NCI-H2107 (cell line): ENCODE measurements at regions not wholly inside any gene's neighbourhood (a gene's known extent, or its start where the extent isn't known, plus 50 kb on each side); places are given as distances from the start of the nearest gene placed in this dataset.
A peak's percentile ranks its signal among the peaks of the same experiment; 100 is the strongest.

Experiments
- DNase-seq: peaks from one replicate; lab custom pipeline; 2025; lab: John Stamatoyannopoulos, UW

DNA sequence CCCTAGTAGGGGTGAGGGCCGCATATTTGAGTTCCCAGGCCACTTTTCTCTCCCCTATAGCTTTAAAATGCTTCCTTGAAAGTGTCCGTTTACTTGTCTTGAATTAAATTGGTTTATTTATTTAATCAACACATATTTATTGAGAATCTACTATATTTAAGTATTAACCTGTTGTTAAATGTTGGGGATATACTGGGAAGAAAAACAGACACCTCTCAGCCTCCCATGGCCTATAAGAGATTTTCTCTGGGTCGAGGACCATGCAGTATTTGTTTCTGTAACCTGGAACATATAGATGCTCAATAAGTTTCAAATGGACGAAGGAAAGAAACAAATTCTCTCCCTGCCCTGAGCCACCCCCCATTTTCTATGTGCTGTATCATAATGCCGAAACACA, 98.6 kb downstream of the INSIG2 start:
- DNase-seq, result no peak

DNA sequence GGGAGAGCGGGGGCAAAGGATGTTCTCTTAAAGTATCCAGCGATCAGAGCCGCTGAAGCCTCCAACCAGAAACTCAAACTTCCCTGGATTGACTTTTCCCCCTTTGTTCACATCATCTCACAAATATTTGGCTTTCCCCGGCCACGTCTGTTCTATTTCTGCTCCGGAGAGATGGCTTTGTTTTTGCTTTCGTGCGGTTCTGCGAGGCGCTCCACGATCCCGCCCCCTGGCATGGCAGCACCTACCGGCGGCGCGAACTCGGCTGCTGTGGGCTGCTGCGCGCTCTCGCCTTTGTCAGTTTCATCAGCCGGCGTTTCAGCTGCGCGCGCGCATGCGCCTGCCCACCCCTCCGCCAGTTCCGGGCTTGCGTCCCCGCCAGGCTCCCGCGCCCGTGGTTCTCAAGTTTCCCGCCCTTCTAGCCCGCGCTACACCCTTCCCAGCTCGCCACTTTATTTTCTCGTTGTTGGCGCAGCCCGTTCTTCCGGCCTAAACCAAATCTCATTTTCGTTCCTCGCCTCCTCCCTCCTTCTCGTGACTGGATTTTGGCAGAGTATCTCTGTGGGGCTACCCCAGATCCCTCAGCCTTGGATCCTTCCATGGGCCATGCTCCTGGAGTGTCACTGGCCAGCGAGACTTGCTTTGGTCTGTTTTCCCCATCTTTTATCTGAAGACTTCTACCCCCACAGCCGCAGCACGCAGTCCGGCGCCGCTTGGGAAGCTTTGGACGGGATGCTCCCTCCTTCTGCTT, 98.0 kb downstream of the INSIG2 start:
- peak; percentile 73 for DNase-seq

DNA sequence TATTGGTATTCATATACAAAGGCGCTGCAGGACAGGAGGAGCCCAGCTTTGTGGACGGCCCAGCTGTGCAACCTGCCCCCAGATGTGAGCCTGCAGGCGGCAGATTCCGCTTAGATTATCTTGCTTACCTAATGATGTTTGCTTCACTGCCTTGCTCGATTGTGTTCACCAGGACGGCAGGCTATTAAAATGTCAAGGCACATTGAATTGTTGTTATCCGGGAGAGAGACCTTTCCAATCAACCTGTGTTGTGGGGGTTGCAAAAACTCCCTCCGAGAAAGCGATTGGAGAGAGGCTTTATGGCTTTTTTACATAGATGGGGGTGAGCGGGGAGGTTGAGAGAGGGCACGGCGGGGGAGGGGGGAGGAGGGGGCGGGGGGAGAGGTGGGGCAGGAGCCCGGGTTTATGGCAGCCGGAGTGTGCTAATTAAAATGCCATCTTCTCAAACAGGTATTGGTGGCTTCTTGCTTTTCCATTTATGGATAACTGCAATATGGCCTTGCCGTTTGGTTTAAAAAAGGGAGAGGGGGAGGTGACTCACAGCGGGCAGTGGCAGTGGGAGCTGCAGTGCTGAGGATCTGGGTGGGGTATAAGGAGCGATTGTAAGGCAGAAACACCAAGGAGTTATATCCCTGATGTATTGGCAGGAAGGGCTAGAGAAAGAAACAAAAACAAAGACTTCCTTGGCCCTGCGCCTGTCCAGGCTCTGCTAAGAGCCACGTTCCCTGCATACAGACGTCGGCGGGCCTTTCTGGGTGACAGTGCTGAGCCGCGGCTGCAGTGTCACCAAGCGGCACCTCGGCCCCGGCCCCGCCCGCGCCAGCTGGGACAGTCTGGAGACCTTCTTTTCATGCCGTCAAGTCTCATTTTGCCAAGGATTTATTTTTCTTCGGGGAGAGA, 97.2 kb downstream of the INSIG2 start:
- DNase-seq, result peak; percentile 17

DNA sequence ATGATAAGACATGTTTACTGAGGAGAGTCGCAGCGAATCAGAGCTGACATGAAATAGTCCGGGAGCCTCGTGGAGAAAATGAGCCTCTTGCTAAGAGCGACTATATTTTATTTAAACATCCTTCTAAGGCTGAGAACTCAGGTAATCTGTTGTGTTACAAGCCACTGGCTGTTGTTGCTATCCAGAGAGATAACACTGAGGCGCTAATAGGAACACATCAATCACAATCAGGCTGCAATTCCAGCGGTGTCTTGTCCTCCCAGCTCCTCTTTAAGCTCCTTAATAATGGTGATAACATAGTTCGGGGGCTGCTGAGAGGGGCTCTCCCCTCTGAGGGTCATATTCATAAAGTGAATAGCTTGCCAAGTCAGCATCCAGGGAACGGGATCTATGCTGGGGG, 95.1 kb downstream of the INSIG2 start:
- no peak for DNase-seq

DNA sequence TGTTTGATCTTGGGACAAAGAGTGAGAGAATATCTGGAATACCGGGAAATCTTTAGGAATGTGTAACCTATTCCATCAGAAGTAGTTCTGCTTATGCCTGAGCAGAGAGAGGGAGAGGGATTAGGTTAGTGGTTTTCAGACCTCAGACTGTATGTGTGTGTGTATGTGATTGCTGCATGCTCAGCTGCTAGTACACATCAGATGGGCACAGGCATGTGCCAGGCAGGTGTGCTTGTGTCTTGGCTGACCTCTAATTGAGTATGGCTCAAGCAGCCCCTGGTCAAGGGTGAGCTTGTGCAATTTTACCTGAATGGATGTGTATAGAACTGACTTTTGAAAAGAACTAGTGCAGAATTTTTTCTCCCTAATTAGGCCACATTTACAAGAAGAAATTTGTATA, 91.2 kb downstream of the INSIG2 start:
- DNase-seq, result no peak

DNA sequence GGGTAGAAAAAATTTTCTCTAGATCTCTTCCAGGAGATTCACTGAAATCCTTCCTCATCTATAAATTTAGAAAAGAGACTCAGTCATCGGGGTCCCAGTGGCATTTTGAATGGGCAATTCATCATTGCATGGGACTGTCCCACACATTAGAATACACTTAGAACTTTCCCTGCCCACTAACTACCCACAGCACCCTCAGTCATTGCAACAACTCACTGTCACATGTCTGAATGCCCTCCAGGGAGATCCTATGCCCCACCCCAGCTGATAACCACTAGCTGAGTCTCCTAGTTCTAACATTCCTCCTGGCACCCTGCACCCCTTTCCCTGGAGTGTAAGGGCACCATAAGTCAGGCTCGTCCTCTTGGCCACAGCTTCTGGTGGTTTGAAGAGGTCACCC, 89.6 kb downstream of the INSIG2 start:
- no peak for DNase-seq

DNA sequence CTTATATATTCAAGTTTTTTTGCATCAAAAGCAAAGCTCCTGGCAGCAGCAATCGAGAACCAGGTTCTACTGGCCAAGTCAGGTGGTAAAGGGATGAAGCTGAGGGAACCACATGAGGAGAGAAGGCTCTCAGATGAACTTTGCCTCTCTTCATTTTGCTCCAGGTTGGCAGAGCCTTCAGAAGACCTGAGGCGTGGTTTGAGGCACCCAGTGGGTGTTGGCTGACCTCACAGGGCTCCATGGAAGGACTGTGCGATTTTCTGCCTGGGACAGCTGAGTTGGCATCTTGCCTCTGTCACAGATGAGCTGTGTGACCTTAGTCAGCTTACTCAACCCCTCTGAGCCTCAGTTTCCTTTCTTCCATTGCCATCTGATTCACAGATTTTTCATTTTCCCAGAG, 89.0 kb downstream of the INSIG2 start:
- DNase-seq, result no peak

DNA sequence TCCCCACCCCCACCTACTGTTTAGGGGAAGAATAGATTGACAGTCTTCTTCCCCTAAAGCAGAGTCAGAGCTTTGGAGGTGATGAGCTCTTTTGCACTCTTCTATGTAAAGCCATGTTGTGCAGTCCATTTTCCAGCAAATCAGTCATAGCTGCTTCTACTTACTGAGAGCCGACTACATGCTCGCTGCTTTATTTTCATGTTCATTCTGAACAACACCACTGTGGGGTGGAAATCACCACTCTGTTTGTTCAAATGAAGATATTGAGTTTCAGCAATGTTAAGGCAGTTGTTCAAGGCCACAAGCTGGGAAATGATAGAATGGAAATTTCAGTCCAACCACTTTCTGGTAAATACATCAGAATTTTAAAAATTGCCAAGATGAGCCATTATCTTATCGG, 88.3 kb downstream of the INSIG2 start:
- DNase-seq, result no peak

DNA sequence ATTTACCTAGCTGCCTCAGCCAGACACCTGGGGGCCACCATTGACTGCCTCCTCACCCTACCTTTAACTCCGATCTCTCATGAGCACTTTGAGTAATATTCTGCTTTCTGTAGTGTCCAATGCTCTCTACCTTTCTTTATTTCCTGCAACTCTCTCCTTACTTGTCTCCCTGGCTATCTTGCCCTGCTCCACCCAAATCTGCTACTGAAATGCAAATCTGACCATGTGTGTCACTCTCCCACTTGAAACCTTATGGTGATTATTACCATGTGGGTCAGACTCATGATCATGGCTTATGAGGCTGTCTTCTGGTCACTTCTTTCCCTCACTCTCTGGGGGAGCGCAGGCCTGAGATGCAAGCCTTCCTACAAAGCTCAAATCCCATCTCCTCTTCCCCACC, 83.3 kb downstream of the INSIG2 start:
- DNase-seq, result no peak

DNA sequence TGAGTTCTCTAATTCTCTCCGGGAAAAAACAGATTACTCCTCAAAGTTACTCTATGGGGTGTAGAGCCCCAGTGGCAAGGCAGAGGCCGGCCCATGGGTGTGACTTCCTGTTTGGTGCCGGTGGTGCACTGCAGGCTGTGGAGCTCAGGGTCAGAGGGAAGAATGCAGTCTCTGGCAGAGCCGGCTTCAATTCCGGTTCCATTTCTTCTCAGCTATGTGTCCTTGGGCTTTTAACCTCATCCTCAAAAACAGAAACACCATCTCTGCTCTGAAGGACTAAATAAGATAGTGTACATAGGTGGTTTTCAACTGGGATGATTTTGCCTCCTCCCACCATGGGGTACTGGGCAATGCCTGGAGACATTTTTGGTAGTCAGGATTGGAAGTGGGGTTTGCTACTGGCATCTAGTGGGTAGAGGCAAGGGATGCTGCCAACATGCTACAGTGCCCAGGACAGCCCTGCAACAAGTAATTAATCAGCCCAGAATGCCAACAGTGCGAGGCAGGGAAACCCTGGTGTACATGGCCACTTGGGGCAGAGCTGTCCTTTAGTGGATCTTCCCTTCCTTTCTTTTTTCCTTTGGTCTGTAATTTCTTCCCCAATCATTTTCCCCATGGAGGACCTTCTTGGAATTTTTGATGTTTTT, 81.2 kb downstream of the INSIG2 start:
- no peak for DNase-seq

DNA sequence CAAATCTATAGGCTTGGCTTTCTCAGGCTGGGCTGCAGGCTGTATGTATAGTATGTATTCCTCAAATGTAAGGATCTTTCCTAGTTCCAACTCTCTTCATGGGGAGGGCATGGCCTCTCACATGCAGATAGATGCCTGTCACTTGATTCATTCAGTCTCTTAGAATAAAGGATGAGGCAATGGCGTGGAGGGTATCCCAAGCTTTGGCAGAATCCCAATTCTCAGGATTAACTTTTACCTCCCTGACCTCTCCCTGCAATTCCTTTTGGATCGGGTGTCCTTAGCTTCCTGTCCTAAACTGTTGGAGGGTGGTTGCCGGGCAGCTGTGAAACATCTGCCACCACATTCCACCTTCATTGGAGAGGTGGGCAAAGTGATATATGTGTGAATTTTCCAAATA, 80.3 kb downstream of the INSIG2 start:
- DNase-seq, result no peak

DNA sequence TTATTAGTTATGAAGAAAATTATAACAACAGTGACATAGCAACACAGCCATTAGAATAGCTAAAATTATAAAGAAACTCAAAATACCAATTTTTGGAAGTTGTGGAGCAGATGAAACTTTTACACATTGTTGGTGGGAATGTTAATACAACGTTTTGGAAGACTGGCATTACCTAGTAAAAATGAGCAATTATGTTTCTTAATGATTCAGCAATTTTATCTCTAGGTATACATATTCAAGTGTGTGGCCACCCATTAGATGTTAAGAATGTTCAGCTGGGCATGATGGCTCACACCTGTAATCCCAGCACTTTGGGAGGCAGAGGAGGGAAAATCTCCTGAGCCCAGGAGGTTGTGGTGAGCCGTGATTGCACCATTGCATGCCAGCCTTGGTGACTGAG, 78.8 kb downstream of the INSIG2 start:
- DNase-seq, result no peak

DNA sequence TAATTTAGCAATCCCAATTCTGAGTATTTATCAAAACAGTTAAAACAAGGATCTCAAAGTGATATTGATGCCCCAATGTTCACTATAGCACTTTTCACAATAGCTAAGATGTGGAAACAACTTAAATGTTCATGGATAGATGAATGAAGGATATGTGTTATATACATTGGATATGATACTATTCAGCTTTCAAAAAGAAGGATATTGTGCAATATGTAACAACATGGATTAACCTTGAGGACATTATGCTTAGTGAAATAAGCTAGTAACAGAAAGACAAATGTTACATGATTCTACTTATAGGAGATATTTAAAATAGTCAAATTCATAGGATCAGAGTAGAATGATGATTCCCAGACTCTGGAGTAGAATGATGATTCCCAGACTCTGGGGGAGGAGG, 78.0 kb downstream of the INSIG2 start:
- no peak for DNase-seq

DNA sequence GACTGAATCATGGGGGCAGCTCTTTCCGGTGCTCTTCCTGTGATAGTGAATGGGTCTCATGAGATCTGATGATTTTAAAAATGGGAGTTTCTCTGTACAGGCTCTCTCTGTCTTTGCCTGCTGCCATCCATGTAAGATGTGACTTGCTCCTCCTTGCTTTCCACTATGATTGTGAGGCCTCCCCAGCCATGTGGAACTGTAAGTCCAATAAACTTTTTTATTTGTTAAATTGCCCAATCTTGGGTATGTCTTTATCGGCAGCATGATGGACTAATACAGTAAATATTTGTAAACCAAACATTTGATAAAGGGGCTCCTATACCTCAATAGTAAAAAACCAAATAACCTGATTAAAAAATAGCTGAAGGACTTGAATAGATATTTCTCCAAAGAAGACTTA, 77.3 kb downstream of the INSIG2 start:
- DNase-seq, result no peak
